Endothelial cell of umbilical vein (primary cell): ENCODE measurements at regions not wholly inside any gene's neighbourhood (a gene's known extent, or its start where the extent isn't known, plus 50 kb on each side); places are given as distances from the start of the nearest gene placed in this dataset.

Source experiments
- BruUV-seq: library from RNA; stranded (reverse); fragments of 400-500 nt; replicated peaks from 2 replicates; lab custom pipeline; 2021; lab: Mats Ljungman, UMichigan
- CTCF ChIA-PET: fragments of 300-600, 350-600 bp; sonication (Branson Sonifier 250); formaldehyde crosslinking; loops from one replicate; lab custom pipeline; 2021; ENCODE audit warnings: antibody characterized with exemption, inconsistent platforms; lab: Charles Lee
- POLR2A ChIA-PET: fragments of 300-600, 350-600 bp; sonication (Branson Sonifier 250); formaldehyde crosslinking; loops from one replicate; lab custom pipeline; 2021; ENCODE audit warnings: antibody characterized with exemption, inconsistent platforms; lab: Charles Lee
- DNase-seq: peaks from one replicate; pipeline ENCODE4 v3.0.0-alpha.2; 2011; ENCODE audit warnings: low read depth, low spot score
- FAIRE-seq: peaks from 2 replicates; lab custom pipeline; 2011; peaks lifted over from hg19 to GRCh38; lab: Jason Lieb, UNC
- H2AFZ ChIP-seq: 2 replicates; pipeline ENCODE4 v1.6.0; 2012; ENCODE audit warnings: low read depth, low read length, control low read depth, inconsistent platforms
- H3K27ac ChIP-seq: 2 replicates; pipeline ENCODE4 v1.5.1; 2011; ENCODE audit warnings: low read depth, mild to moderate bottlenecking, control low read depth, low read length, moderate library complexity; ENCODE audit not compliant: insufficient read depth
- H3K27me3 ChIP-seq, 2 experiments: 2 replicates each; pipeline versions ENCODE4 v1.6.0 to v1.6.1; 2011; ENCODE audit warnings: low read length in 2 of 2, mixed read lengths in 1 of 2; ENCODE audit not compliant: control insufficient read depth in 2 of 2, insufficient read depth in 2 of 2
- H3K36me3 ChIP-seq, 2 experiments: 2 replicates in 1 of 2; 3 replicates in 1 of 2; pipeline ENCODE4 v1.5.1; 2011; ENCODE audit warnings: low read length in 2 of 2, mild to moderate bottlenecking in 1 of 2, moderate library complexity in 1 of 2; ENCODE audit not compliant: control insufficient read depth in 2 of 2, insufficient read depth in 2 of 2; ENCODE audit errors: extremely low read depth in 1 of 2
- H3K4me1 ChIP-seq: 3 replicates; pipeline ENCODE4 v1.5.1; 2011; ENCODE audit warnings: mild to moderate bottlenecking, low read length; ENCODE audit not compliant: control insufficient read depth, insufficient read depth; ENCODE audit errors: extremely low read depth
- H3K4me2 ChIP-seq: 2 replicates; pipeline ENCODE4 v1.6.1; 2011; ENCODE audit warnings: low read length, control low read depth, mixed read lengths; ENCODE audit not compliant: insufficient read depth
- H3K4me3 ChIP-seq, 3 experiments: fragments of 200-600 bp in 1 of 3; sonication (generic), shearing (Covaris generic) in 1 of 3; replicated peaks in 1 of 3; 2 replicates each; pipeline ENCODE4 v1.5.1; 2011 to 2016; ENCODE audit warnings: control low read depth in 3 of 3, low read length in 3 of 3, mild to moderate bottlenecking in 2 of 3, inconsistent platforms in 1 of 3, low read depth in 1 of 3, moderate library complexity in 1 of 3; ENCODE audit not compliant: insufficient read depth in 1 of 3
- H3K79me2 ChIP-seq: 2 replicates; pipeline ENCODE4 v1.6.0; 2012; ENCODE audit warnings: low read length, inconsistent platforms; ENCODE audit not compliant: control insufficient read depth, insufficient read depth
- H3K9ac ChIP-seq: replicated peaks from 2 replicates; pipeline ENCODE3; 2011; ENCODE audit warnings: low read length, control low read depth; ENCODE audit not compliant: insufficient read depth; ENCODE audit errors: extremely low read depth
- H3K9me1 ChIP-seq: replicated peaks from 3 replicates; pipeline ENCODE4 v1.6.0; 2011; ENCODE audit warnings: mild to moderate bottlenecking, low read length; ENCODE audit not compliant: control insufficient read depth, insufficient read depth; ENCODE audit errors: extremely low read depth
- H3K9me3 ChIP-seq: replicated peaks from 2 replicates; pipeline ENCODE4 v1.5.1; 2012; ENCODE audit warnings: low read length, inconsistent platforms; ENCODE audit not compliant: control insufficient read depth, insufficient read depth
- H4K20me1 ChIP-seq: replicated peaks from 2 replicates; pipeline ENCODE3; 2011; ENCODE audit warnings: mild to moderate bottlenecking, low read length; ENCODE audit not compliant: control insufficient read depth, insufficient read depth; ENCODE audit errors: extremely low read depth
- CTCF ChIP-seq, 2 donors: IDR thresholded peaks; 1 replicate in 1 of 2; 2 replicates in 1 of 2; pipeline ENCODE4 v1.5.1; 2011; ENCODE audit warnings: low read length in 2 of 2, mild to moderate bottlenecking in 2 of 2, moderate library complexity in 2 of 2, control low read depth in 1 of 2, inconsistent platforms in 1 of 2, low read depth in 1 of 2; ENCODE audit not compliant: insufficient read depth in 1 of 2; ENCODE audit errors: extremely low read depth in 1 of 2
- EZH2 ChIP-seq: IDR thresholded peaks from 2 replicates; pipeline ENCODE4 v1.6.1; 2012; ENCODE audit warnings: borderline replicate concordance, low read depth, mild to moderate bottlenecking, moderate library complexity, low read length, inconsistent platforms; ENCODE audit not compliant: severe bottlenecking
- FOS ChIP-seq: IDR thresholded peaks from 2 replicates; pipeline ENCODE4 v1.6.1; 2011; ENCODE audit warnings: mild to moderate bottlenecking, low read length, moderate library complexity, borderline replicate concordance; ENCODE audit not compliant: insufficient read depth
- GATA2 ChIP-seq: IDR thresholded peaks from 2 replicates; pipeline ENCODE4 v1.7.0; 2011; ENCODE audit warnings: low read depth, mild to moderate bottlenecking, moderate library complexity, mixed read lengths, low read length; ENCODE audit not compliant: insufficient read length, insufficient read depth
- JUN ChIP-seq: IDR thresholded peaks from 2 replicates; pipeline ENCODE4 v1.6.1; 2011; ENCODE audit warnings: borderline replicate concordance, low read depth; ENCODE audit not compliant: insufficient read length, insufficient read depth
- MYC ChIP-seq: IDR thresholded peaks from one replicate; pipeline ENCODE4 v1.6.1; 2011; ENCODE audit warnings: mild to moderate bottlenecking, low read depth, low read length
- POLR2A ChIP-seq: IDR thresholded peaks from 2 replicates; pipeline ENCODE4 v1.6.1; 2012; ENCODE audit warnings: low read depth, mild to moderate bottlenecking, control low read depth, low read length
- POLR2AphosphoS5 ChIP-seq: IDR thresholded peaks from 2 replicates; pipeline ENCODE4 v1.6.1; 2012; ENCODE audit warnings: low read depth, mild to moderate bottlenecking, control low read depth, low read length, moderate library complexity; ENCODE audit not compliant: insufficient read depth
- dilution Hi-C: fragments of 300-500 bp; cut with MboI; formaldehyde crosslinking; loops from one replicate; pipeline ENCODE4 v1.15.0; 2019; ENCODE audit warnings: low sequenced_read_pairs; ENCODE audit not compliant: extremely low pct_ligation_motif_present
- intact Hi-C: fragments of 100-400 bp; cut with micrococcal nuclease; formaldehyde crosslinking; loops from one replicate; pipeline ENCODE4 v1.10.0; 2022

- no peaks in the 10 kb centered on the region for H3K36me3 ChIP-seq
- H3K4me1 ChIP-seq: peaks cover 12% of the 10 kb centered on the region
- intact Hi-C loops (no loop called here), dilution Hi-C loops (no loop called here)
- H3K27me3 ChIP-seq: no peaks in the 10 kb centered on the region
- DNase-seq (no peak), FAIRE-seq (no peak)
- H3K9me1 ChIP-seq: no peaks in the 10 kb centered on the region
- ChIA-PET POLR2A (no interaction called here), CTCF (no interaction called here)
- H3K79me2 ChIP-seq: no peaks in the 10 kb centered on the region
- TF ChIP-seq CTCF (IDR thresholded peaks at IDR 0.05; ENCODE audit: extremely low read depth in 1 of 2, insufficient read depth in 1 of 2, low read depth in 1 of 2, low read length in 2 of 2) (no peak), GATA2 (no peak), POLR2A (no peak), POLR2AphosphoS5 (no peak), FOS (no peak), EZH2 (no peak), MYC (no peak), JUN (no peak)
- no TSS peak for BruUV-seq
- no peak overlapping the region for H3K27ac ChIP-seq
- no peaks in the 10 kb centered on the region for H3K9me3 ChIP-seq
- no peak overlapping the region for H2AFZ ChIP-seq
- no peak overlapping the region for H3K4me2 ChIP-seq
- no peak overlapping the region for H3K4me3 ChIP-seq
- no peak overlapping the region for H3K9ac ChIP-seq
- H4K20me1 ChIP-seq: no peaks in the 10 kb centered on the region
These were observed 670.4 kb upstream of the GOT2 start for GRCh38 chr16:59404509-59404908.
